ENCODE measurements at regions not wholly inside any gene's neighbourhood (a gene's known extent, or its start where the extent isn't known, plus 50 kb on each side); places are given as distances from the start of the nearest gene placed in this dataset.

DNA sequence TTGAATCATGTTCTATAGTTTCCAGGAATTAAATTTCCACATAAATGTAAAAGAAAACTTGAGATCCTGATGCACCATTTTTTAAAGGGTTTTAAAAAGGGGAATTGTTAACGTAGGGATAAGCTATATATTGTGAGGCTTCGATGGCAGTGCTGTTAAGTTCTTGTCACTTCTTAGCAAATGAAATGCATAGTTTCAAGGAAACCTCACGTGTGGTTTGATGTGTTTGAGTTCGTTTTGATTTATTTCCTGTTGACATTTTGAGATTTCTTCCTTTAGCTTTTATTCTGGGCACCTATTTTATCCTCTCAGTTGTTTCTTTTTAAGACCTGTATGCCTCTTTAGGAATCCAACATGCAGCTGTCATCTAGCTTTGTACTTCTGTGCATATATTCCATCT lies 301.0 kb downstream of the DOCK8 start:
- POLR2A ChIA-PET, result no interaction called here
- dilution Hi-C loops (cut with MboI; ENCODE audit: extremely low pct_ligation_motif_present, low sequenced_read_pairs), result no loop called here
- intact Hi-C loops (cut with micrococcal nuclease), result no loop called here

More for the DNA sequence above, 301.0 kb downstream of the DOCK8 start:
- Histone ChIP-seq H4K20me1 (replicated peaks; ENCODE audit: control insufficient read depth, extremely low read depth, insufficient read depth, low read length) (no peaks in the 10 kb centered on the region), H3K9me1 (replicated peaks; ENCODE audit: control insufficient read depth, extremely low read depth, insufficient read depth, low read length) (no peaks in the 10 kb centered on the region), H3K4me3 (replicated peaks in 1 of 3; ENCODE audit: insufficient read depth in 1 of 3, low read depth in 1 of 3, low read length in 3 of 3) (no peak overlapping the region), H3K27me3 (ENCODE audit: control insufficient read depth in 2 of 2, insufficient read depth in 2 of 2, low read length in 2 of 2) (peaks cover 0 to 2% of the 10 kb centered on the region in 2 experiments), H3K4me1 (ENCODE audit: control insufficient read depth, extremely low read depth, insufficient read depth, low read length) (no peaks in the 10 kb centered on the region), H3K9me3 (replicated peaks; ENCODE audit: control insufficient read depth, insufficient read depth, low read length) (no peaks in the 10 kb centered on the region), H3K79me2 (ENCODE audit: control insufficient read depth, insufficient read depth, low read length) (no peaks in the 10 kb centered on the region), H3K4me2 (ENCODE audit: insufficient read depth, low read length) (no peak overlapping the region), H3K27ac (ENCODE audit: insufficient read depth, low read depth, low read length) (no peak overlapping the region), H3K9ac (replicated peaks; ENCODE audit: extremely low read depth, insufficient read depth, low read length) (no peak overlapping the region), H2AFZ (ENCODE audit: low read depth, low read length) (no peak overlapping the region), H3K36me3 (ENCODE audit: control insufficient read depth in 2 of 2, extremely low read depth in 1 of 2, insufficient read depth in 2 of 2, low read length in 2 of 2) (no peaks in the 10 kb centered on the region)
- CTCF ChIA-PET, result no interaction called here
- TF ChIP-seq POLR2A (IDR thresholded peaks at IDR 0.05; ENCODE audit: low read depth, low read length), result no peak
- no peak for TF ChIP-seq EZH2 (IDR thresholded peaks at IDR 0.05; ENCODE audit: borderline replicate concordance, low read depth, low read length, severe bottlenecking)
- no peak for TF ChIP-seq JUN (IDR thresholded peaks at IDR 0.05; ENCODE audit: borderline replicate concordance, insufficient read depth, insufficient read length, low read depth)
- TF ChIP-seq FOS (IDR thresholded peaks at IDR 0.05; ENCODE audit: borderline replicate concordance, insufficient read depth, low read length), result no peak
- no peak for TF ChIP-seq GATA2 (IDR thresholded peaks at IDR 0.05; ENCODE audit: insufficient read depth, insufficient read length, low read depth, low read length)
- TF ChIP-seq, protein P1, sequence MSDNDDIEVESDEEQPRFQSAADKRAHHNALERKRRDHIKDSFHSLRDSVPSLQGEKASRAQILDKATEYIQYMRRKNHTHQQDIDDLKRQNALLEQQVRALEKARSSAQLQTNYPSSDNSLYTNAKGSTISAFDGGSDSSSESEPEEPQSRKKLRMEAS (IDR thresholded peaks at IDR 0.05; ENCODE audit: insufficient read depth, insufficient read length), result no peak
- TF ChIP-seq POLR2AphosphoS5 (IDR thresholded peaks at IDR 0.05; ENCODE audit: insufficient read depth, low read depth, low read length), result no peak
- TF ChIP-seq MYC (IDR thresholded peaks at IDR 0.05; ENCODE audit: low read depth, low read length), result no peak
- TF ChIP-seq, protein P2, sequence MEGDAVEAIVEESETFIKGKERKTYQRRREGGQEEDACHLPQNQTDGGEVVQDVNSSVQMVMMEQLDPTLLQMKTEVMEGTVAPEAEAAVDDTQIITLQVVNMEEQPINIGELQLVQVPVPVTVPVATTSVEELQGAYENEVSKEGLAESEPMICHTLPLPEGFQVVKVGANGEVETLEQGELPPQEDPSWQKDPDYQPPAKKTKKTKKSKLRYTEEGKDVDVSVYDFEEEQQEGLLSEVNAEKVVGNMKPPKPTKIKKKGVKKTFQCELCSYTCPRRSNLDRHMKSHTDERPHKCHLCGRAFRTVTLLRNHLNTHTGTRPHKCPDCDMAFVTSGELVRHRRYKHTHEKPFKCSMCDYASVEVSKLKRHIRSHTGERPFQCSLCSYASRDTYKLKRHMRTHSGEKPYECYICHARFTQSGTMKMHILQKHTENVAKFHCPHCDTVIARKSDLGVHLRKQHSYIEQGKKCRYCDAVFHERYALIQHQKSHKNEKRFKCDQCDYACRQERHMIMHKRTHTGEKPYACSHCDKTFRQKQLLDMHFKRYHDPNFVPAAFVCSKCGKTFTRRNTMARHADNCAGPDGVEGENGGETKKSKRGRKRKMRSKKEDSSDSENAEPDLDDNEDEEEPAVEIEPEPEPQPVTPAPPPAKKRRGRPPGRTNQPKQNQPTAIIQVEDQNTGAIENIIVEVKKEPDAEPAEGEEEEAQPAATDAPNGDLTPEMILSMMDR (IDR thresholded peaks at IDR 0.05; ENCODE audit: extremely low read depth in 1 of 2, insufficient read depth in 1 of 2, low read depth in 1 of 2, low read length in 2 of 2), result no peak
- no peak for FAIRE-seq
- BruUV-seq (replicated peaks), result no TSS peak
- no peak for DNase-seq (ENCODE audit: low read depth, low spot score)

All from endothelial cell of umbilical vein (primary cell).